ENCODE measurements at regions not wholly inside any gene's neighbourhood (a gene's known extent, or its start where the extent isn't known, plus 50 kb on each side); places are given as distances from the start of the nearest gene placed in this dataset.
"Not testable (repeated sequence)": the region's sequence is repeated elsewhere in the genome, so short reads cannot be mapped to it uniquely, and the experiment has no call there.

DNA sequence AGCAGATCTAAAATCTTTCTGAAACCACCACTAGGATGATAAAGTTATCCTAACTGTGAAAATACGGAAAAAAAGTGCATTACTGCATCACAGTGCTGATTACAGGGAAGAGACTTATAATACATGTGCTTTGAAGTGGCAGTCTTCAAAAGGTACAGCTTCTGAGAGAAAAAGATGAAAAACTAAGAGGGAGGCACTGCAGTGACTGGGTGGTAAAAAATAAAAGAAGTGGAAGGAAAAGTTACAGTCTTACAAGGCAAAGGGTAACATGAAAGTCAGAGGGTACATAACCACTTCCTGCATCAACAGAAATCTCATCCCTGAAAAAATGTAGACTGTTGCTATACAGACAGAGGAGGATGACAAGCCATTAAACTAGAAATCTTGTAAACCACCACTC, 465.3 kb downstream of the ACTR3B start:
- in situ Hi-C loops (cut with MboI; ENCODE audit: low pct_ligation_motif_present in 1 of 4, low pct_unique_long_range_greater_than_20kb in 1 of 4, low sequenced_read_pairs in 3 of 4), result no loop called here
- H3K36me3 ChIP-seq, result no peaks in the 10 kb centered on the region
- intact Hi-C loops (cut with DNase I; ENCODE audit: low total_unique reads), result no loop called here
- H3K4me1 ChIP-seq, result no peaks in the 10 kb centered on the region
- DNase-seq, result no peak
- TF ChIP-seq, protein P1, sequence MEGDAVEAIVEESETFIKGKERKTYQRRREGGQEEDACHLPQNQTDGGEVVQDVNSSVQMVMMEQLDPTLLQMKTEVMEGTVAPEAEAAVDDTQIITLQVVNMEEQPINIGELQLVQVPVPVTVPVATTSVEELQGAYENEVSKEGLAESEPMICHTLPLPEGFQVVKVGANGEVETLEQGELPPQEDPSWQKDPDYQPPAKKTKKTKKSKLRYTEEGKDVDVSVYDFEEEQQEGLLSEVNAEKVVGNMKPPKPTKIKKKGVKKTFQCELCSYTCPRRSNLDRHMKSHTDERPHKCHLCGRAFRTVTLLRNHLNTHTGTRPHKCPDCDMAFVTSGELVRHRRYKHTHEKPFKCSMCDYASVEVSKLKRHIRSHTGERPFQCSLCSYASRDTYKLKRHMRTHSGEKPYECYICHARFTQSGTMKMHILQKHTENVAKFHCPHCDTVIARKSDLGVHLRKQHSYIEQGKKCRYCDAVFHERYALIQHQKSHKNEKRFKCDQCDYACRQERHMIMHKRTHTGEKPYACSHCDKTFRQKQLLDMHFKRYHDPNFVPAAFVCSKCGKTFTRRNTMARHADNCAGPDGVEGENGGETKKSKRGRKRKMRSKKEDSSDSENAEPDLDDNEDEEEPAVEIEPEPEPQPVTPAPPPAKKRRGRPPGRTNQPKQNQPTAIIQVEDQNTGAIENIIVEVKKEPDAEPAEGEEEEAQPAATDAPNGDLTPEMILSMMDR (IDR thresholded peaks at IDR 0.05), result no peak
- TF ChIP-seq POLR2AphosphoS5 (IDR thresholded peaks at IDR 0.05) (no peak), POLR2A (IDR thresholded peaks at IDR 0.05) (no peak), EP300 (IDR thresholded peaks at IDR 0.05; ENCODE audit: low read depth) (no peak)
- H3K4me3 ChIP-seq, result no peak overlapping the region
- H3K9me3 ChIP-seq, result peaks cover 0 to 7% of the 10 kb centered on the region in 2 donors
- 69 to 78% methylated on average over 1 of the region's 1 CpG for WGBS, 2 donors (ENCODE audit: low coverage in 1 of 2)
- H3K27me3 ChIP-seq, result no peaks in the 10 kb centered on the region
- no peak overlapping the region for H3K27ac ChIP-seq

DNA sequence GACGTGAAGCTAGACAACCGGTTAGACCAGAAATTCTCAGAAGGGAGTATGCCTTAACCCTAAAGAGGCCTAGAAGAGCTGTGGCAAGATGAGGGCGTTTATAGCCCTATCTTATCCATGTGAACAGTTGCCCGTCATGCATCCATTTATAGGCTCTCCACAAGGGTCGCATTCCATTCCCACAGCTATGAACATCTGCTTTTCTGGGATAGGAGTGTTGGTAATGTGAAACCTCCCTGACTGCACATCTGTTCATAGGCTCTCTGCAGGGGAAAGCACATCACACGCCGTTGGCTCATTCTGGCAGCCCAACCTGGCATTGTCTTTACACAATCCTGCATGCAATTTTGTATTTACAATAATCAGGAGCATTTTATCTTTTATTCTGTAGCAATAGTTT, 485.6 kb downstream of the ACTR3B start:
- H3K9me3 ChIP-seq; DNase-seq; H3K4me1 ChIP-seq; intact Hi-C loops (cut with DNase I; ENCODE audit: low total_unique reads); in situ Hi-C loops (cut with MboI; ENCODE audit: low pct_ligation_motif_present in 1 of 4, low pct_unique_long_range_greater_than_20kb in 1 of 4, low sequenced_read_pairs in 3 of 4); H3K27ac ChIP-seq; H3K36me3 ChIP-seq; H3K4me3 ChIP-seq; H3K27me3 ChIP-seq: not testable (repeated sequence)
- 74 to 88% methylated on average over 7 of the region's 7 CpGs for WGBS, 2 donors (ENCODE audit: low coverage in 1 of 2)

DNA sequence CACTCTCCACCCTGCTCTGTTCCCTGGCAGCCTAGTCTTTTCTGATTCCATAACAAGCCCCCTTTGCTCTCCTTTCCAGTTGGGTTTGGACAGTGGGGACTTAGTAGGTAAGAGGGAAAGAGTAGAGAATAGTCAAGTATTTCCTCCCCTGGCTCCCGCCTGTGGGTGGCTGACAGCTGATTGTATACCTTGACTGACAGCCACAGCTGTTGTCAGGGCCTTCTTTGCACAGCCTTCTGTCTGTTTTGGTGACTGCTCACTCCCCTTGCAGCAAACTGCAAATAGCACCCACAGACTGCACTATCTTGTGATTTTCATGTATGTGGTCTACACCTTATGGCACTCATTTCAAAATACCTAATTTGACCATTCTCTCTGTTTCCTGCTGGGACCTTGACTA, 486.3 kb downstream of the ACTR3B start:
- no peak for DNase-seq
- Histone ChIP-seq H3K9me3 (no peaks in the 10 kb centered on the region), H3K27ac (no peak overlapping the region), H3K4me1 (no peaks in the 10 kb centered on the region), H3K36me3 (no peaks in the 10 kb centered on the region), H3K27me3 (no peaks in the 10 kb centered on the region), H3K4me3 (no peak overlapping the region)
- intact Hi-C loops (cut with DNase I; ENCODE audit: low total_unique reads) (no loop called here), in situ Hi-C loops (cut with MboI; ENCODE audit: low pct_ligation_motif_present in 1 of 4, low pct_unique_long_range_greater_than_20kb in 1 of 4, low sequenced_read_pairs in 3 of 4) (no loop called here)
- no peak for TF ChIP-seq POLR2AphosphoS5 (IDR thresholded peaks at IDR 0.05)
- TF ChIP-seq EP300 (IDR thresholded peaks at IDR 0.05; ENCODE audit: low read depth), result no peak
- TF ChIP-seq, protein P1 (IDR thresholded peaks at IDR 0.05), result no peak
- no peak for TF ChIP-seq POLR2A (IDR thresholded peaks at IDR 0.05)
- 84 to 100% methylated on average over 1 of the region's 1 CpG for WGBS, 2 donors (ENCODE audit: low coverage in 1 of 2)

DNA sequence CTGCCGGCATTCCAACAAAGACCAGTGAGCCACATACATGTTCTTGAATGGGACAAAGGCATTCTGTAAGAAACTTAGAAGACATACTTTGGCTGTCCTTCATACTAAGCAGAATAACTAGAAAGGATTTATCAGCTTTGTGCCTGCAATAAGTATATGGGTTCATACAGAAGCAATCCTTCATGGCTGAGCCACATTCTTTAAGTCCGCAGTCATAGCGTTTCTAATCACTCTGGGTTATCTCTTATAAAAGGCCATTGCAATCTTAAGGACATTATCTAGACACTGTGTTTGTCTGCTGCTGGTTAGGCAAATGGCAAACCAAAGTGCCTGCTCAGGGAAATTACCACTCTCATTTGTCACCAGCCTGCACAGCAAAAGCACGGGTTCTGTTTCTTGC, 488.4 kb downstream of the ACTR3B start:
- 69 to 83% methylated on average over 1 to 4 of the region's 4 CpGs for WGBS, 2 donors (ENCODE audit: low coverage in 1 of 2)

DNA sequence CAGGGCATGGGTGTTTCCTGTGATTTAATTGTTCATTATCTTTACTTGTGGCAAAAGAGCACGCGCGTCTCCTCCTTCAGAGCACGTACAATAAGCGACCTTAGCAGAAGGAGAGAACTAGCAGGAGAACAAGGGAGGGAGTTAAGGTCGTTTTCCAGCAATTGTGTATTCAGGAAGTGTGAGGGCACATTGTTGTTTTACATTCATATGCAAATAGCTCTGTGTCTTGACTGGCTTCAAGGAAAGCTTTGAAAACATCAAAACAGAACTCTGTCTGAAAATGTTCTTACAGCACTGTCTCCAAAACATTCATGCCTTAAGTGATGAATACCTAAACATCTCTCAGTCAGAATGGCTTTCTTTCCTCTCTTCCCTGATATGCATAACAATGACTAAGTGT, 499.1 kb downstream of the ACTR3B start:
- intact Hi-C loops (cut with DNase I; ENCODE audit: low total_unique reads) (no loop called here), in situ Hi-C loops (cut with MboI; ENCODE audit: low pct_ligation_motif_present in 1 of 4, low pct_unique_long_range_greater_than_20kb in 1 of 4, low sequenced_read_pairs in 3 of 4) (no loop called here)
- H3K4me1 ChIP-seq, result no peaks in the 10 kb centered on the region
- TF ChIP-seq, protein P1 (IDR thresholded peaks at IDR 0.05), result no peak
- TF ChIP-seq EP300 (IDR thresholded peaks at IDR 0.05; ENCODE audit: low read depth) (no peak), POLR2A (IDR thresholded peaks at IDR 0.05) (no peak), POLR2AphosphoS5 (IDR thresholded peaks at IDR 0.05) (no peak)
- H3K27me3 ChIP-seq, result no peaks in the 10 kb centered on the region
- H3K4me3 ChIP-seq, result no peak overlapping the region
- 78 to 81% methylated on average over 6 of the region's 6 CpGs for WGBS, 2 donors (ENCODE audit: low coverage in 1 of 2)
- H3K36me3 ChIP-seq, result no peaks in the 10 kb centered on the region
- no peak for DNase-seq
- no peak overlapping the region for H3K27ac ChIP-seq
- H3K9me3 ChIP-seq, result no peaks in the 10 kb centered on the region

More for the DNA sequence above, 488.4 kb downstream of the ACTR3B start:
- Histone ChIP-seq H3K36me3 (no peaks in the 10 kb centered on the region), H3K4me1 (no peaks in the 10 kb centered on the region), H3K4me3 (no peak overlapping the region), H3K27me3 (no peaks in the 10 kb centered on the region), H3K9me3 (no peaks in the 10 kb centered on the region), H3K27ac (no peak overlapping the region)
- intact Hi-C loops (cut with DNase I; ENCODE audit: low total_unique reads), result no loop called here
- TF ChIP-seq EP300 (IDR thresholded peaks at IDR 0.05; ENCODE audit: low read depth), result no peak
- no peak for TF ChIP-seq POLR2AphosphoS5 (IDR thresholded peaks at IDR 0.05)
- in situ Hi-C loops (cut with MboI; ENCODE audit: low pct_ligation_motif_present in 1 of 4, low pct_unique_long_range_greater_than_20kb in 1 of 4, low sequenced_read_pairs in 3 of 4), result no loop called here
- DNase-seq, result no peak
